ENCODE measurements at regions not wholly inside any gene's neighbourhood (a gene's known extent, or its start where the extent isn't known, plus 50 kb on each side); places are given as distances from the start of the nearest gene placed in this dataset.
A peak's percentile ranks its signal among the peaks of the same experiment; 100 is the strongest.

- TF ChIP-seq, protein P1, sequence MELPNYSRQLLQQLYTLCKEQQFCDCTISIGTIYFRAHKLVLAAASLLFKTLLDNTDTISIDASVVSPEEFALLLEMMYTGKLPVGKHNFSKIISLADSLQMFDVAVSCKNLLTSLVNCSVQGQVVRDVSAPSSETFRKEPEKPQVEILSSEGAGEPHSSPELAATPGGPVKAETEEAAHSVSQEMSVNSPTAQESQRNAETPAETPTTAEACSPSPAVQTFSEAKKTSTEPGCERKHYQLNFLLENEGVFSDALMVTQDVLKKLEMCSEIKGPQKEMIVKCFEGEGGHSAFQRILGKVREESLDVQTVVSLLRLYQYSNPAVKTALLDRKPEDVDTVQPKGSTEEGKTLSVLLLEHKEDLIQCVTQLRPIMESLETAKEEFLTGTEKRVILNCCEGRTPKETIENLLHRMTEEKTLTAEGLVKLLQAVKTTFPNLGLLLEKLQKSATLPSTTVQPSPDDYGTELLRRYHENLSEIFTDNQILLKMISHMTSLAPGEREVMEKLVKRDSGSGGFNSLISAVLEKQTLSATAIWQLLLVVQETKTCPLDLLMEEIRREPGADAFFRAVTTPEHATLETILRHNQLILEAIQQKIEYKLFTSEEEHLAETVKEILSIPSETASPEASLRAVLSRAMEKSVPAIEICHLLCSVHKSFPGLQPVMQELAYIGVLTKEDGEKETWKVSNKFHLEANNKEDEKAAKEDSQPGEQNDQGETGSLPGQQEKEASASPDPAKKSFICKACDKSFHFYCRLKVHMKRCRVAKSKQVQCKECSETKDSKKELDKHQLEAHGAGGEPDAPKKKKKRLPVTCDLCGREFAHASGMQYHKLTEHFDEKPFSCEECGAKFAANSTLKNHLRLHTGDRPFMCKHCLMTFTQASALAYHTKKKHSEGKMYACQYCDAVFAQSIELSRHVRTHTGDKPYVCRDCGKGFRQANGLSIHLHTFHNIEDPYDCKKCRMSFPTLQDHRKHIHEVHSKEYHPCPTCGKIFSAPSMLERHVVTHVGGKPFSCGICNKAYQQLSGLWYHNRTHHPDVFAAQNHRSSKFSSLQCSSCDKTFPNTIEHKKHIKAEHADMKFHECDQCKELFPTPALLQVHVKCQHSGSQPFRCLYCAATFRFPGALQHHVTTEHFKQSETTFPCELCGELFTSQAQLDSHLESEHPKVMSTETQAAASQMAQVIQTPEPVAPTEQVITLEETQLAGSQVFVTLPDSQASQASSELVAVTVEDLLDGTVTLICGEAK (IDR thresholded peaks at IDR 0.05): peak; percentile 68
- TF ChIP-seq, protein P1 (CRISPR knock-in tag; IDR thresholded peaks at IDR 0.05): no peak
- TF ChIP-seq CCAR2 (IDR thresholded peaks at IDR 0.05; ENCODE audit: low read depth, low read length): no peak
- TF ChIP-seq NCOR1 (IDR thresholded peaks at IDR 0.05): peak; percentile 73
- 0 out of 6 replicates have a peak, but pooled peaks of 1 of the 3 experiments have one; percentile 1 for TF ChIP-seq CTCF (IDR thresholded peaks at IDR 0.05 in 2 of 3, conservative IDR thresholded peaks at IDR 0.05 in 1 of 3; ENCODE audit: insufficient read depth in 2 of 3, low read depth in 1 of 3, low read length in 3 of 3)
- TF ChIP-seq FOXA1 (IDR thresholded peaks at IDR 0.05; ENCODE audit: borderline replicate concordance): no peak
- TF ChIP-seq, protein P2, sequence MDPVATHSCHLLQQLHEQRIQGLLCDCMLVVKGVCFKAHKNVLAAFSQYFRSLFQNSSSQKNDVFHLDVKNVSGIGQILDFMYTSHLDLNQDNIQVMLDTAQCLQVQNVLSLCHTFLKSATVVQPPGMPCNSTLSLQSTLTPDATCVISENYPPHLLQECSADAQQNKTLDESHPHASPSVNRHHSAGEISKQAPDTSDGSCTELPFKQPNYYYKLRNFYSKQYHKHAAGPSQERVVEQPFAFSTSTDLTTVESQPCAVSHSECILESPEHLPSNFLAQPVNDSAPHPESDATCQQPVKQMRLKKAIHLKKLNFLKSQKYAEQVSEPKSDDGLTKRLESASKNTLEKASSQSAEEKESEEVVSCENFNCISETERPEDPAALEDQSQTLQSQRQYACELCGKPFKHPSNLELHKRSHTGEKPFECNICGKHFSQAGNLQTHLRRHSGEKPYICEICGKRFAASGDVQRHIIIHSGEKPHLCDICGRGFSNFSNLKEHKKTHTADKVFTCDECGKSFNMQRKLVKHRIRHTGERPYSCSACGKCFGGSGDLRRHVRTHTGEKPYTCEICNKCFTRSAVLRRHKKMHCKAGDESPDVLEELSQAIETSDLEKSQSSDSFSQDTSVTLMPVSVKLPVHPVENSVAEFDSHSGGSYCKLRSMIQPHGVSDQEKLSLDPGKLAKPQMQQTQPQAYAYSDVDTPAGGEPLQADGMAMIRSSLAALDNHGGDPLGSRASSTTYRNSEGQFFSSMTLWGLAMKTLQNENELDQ (CRISPR knock-in tag; IDR thresholded peaks at IDR 0.05; ENCODE audit: borderline replicate concordance): no peak
- no peak for TF ChIP-seq CUX1 (CRISPR knock-in tag; IDR thresholded peaks at IDR 0.05)
Measured at GRCh38 chr15:35673093-35673684, 127.2 kb upstream of the DPH6 start (continued).
